ENCODE measurements at regions not wholly inside any gene's neighbourhood (a gene's known extent, or its start where the extent isn't known, plus 50 kb on each side); places are given as distances from the start of the nearest gene placed in this dataset.

GRCh38 chr6:62338477-62338876, 52.5 kb upstream of the KHDRBS2 start:
- DNase-seq, result no peak

Measured in hypothalamus (tissue), 51 donors.